GM12878 (cell line): ENCODE measurements at regions not wholly inside any gene's neighbourhood (a gene's known extent, or its start where the extent isn't known, plus 50 kb on each side); places are given as distances from the start of the nearest gene placed in this dataset.

Source experiments
- ATAC-seq: fragments of 200-7000 bp; cut with Tn5 transposase; 3 replicates; pipeline ENCODE4 v1.9.1; 2020; ENCODE audit warnings: mild to moderate bottlenecking, moderate library complexity
- BruUV-seq: library from RNA; stranded (reverse); fragments of 400-500 nt; replicated peaks from 2 replicates; lab custom pipeline; 2021; lab: Mats Ljungman, UMichigan
- CTCF ChIA-PET: fragments of 300-600 bp; sonication (Branson Sonifier 250); formaldehyde crosslinking; extraction: SDS; loops from one replicate; lab custom pipeline; 2021; ENCODE audit warnings: inconsistent platforms; lab: Yijun Ruan, JAX
- POLR2A ChIA-PET: fragments of 350-600 bp; formaldehyde crosslinking; extraction: SDS; loops from one replicate; lab custom pipeline; 2021; ENCODE audit warnings: inconsistent platforms; lab: Charles Lee
- RAD21 ChIA-PET: fragments of 300-600 bp; sonication (Branson Sonifier 250); formaldehyde crosslinking; loops from one replicate; lab custom pipeline; 2023; ENCODE audit warnings: antibody characterized with exemption; ENCODE audit not compliant: unreplicated experiment; lab: Charles Lee
- SMC1A ChIA-PET: fragments of 300-600 bp; sonication (Branson Sonifier 250); formaldehyde crosslinking; loops from one replicate; lab custom pipeline; 2023; ENCODE audit not compliant: unreplicated experiment, uncharacterized antibody; lab: Charles Lee
- DNase-seq: peaks from one replicate; pipeline ENCODE4 v3.0.0-alpha.2; 2011; ENCODE audit warnings: low read depth, low spot score
- FAIRE-seq: peaks from 3 replicates; lab custom pipeline; 2011; peaks lifted over from hg19 to GRCh38; lab: Jason Lieb, UNC
- H2AFZ ChIP-seq: 2 replicates; pipeline ENCODE4 v1.6.0; 2011; ENCODE audit warnings: low read depth, low read length, control low read depth; ENCODE audit not compliant: control insufficient read depth
- H3K27ac ChIP-seq: 2 replicates; pipeline ENCODE4 v1.5.1; 2011; ENCODE audit warnings: control low read depth; ENCODE audit not compliant: control insufficient read depth, insufficient read depth
- H3K27me3 ChIP-seq, 2 experiments: replicated peaks in 1 of 2; 2 replicates each; pipeline versions ENCODE4 v1.6.0 to v1.6.1; 2011; ENCODE audit warnings: low read length in 1 of 2; ENCODE audit not compliant: control insufficient read depth in 2 of 2, insufficient read depth in 2 of 2
- H3K36me3 ChIP-seq, 2 experiments: 2 replicates each; pipeline ENCODE4 v1.5.1; 2011; ENCODE audit warnings: low read length in 1 of 2; ENCODE audit not compliant: control insufficient read depth in 2 of 2, insufficient read depth in 2 of 2
- H3K4me1 ChIP-seq: 2 replicates; pipeline ENCODE4 v1.6.1; 2011; ENCODE audit warnings: mild to moderate bottlenecking, low read length, moderate library complexity, mixed read lengths; ENCODE audit not compliant: control insufficient read depth, insufficient read depth
- H3K4me2 ChIP-seq: 2 replicates; pipeline ENCODE4 v1.6.0; 2011; ENCODE audit warnings: control low read depth; ENCODE audit not compliant: control insufficient read depth, insufficient read depth
- H3K4me3 ChIP-seq: fragments of 200-600 bp; sonication (generic); 2 replicates; pipeline ENCODE4 v1.5.1; 2016
- H3K79me2 ChIP-seq: 2 replicates; pipeline ENCODE4 v1.6.0; 2011; ENCODE audit warnings: low read length; ENCODE audit not compliant: control insufficient read depth, insufficient read depth
- H3K9ac ChIP-seq: 2 replicates; pipeline ENCODE4 v1.8.0; 2011; ENCODE audit warnings: low read length, control low read depth, mixed read lengths; ENCODE audit not compliant: control insufficient read depth, insufficient read depth
- H3K9me3 ChIP-seq: replicated peaks from 3 replicates; pipeline ENCODE4 v1.5.1; 2011; ENCODE audit warnings: mild to moderate bottlenecking, low read length; ENCODE audit not compliant: control insufficient read depth, insufficient read depth
- H4K20me1 ChIP-seq: 2 replicates; pipeline ENCODE4 v1.6.0; 2011; ENCODE audit not compliant: control insufficient read depth, insufficient read depth
- ASH2L ChIP-seq: fragments of 300-600, 200-600 bp; sonication (generic); IDR thresholded peaks from 2 replicates; pipeline ENCODE4 v1.6.1; 2017; ENCODE audit warnings: low read depth, mild to moderate bottlenecking, borderline replicate concordance
- BACH1 ChIP-seq: fragments of 450-650 bp; IDR thresholded peaks from 2 replicates; pipeline ENCODE4 v1.6.1; 2017; ENCODE audit warnings: mild to moderate bottlenecking, borderline replicate concordance
- BCL11A ChIP-seq: IDR thresholded peaks from 2 replicates; pipeline ENCODE4 v1.6.1; 2011; ENCODE audit warnings: low read depth, low read length
- BRCA1 ChIP-seq: IDR thresholded peaks from 2 replicates; pipeline ENCODE4 v1.6.1; 2011; ENCODE audit warnings: low read depth, low read length, improper control_type of control experiment
- JUNB ChIP-seq: IDR thresholded peaks from 2 replicates; pipeline ENCODE4 v1.6.1; 2016; ENCODE audit warnings: antibody characterized with exemption, mild to moderate bottlenecking
- MEF2B ChIP-seq: fragments of 450-650 bp; IDR thresholded peaks from 2 replicates; pipeline ENCODE4 v1.6.1; 2018; ENCODE audit warnings: mild to moderate bottlenecking, moderate library complexity; ENCODE audit not compliant: partially characterized antibody, poor library complexity, severe bottlenecking
- PAX5 ChIP-seq: IDR thresholded peaks from 2 replicates; pipeline ENCODE4 v1.6.1; 2011; ENCODE audit warnings: low read depth, low read length, borderline replicate concordance
- RCOR1 ChIP-seq: conservative IDR thresholded peaks from 2 replicates; pipeline ENCODE4 v1.6.1; 2012; ENCODE audit warnings: low read depth, low read length, improper control_type of control experiment
- SMAD1 ChIP-seq: fragments of 450-650 bp; IDR thresholded peaks from 2 replicates; pipeline ENCODE4 v1.6.1; 2018; ENCODE audit warnings: mild to moderate bottlenecking, low read depth; ENCODE audit not compliant: partially characterized antibody
- SMAD5 ChIP-seq: IDR thresholded peaks from 2 replicates; pipeline ENCODE4 v1.6.1; 2016; ENCODE audit warnings: antibody characterized with exemption, low read depth
- SMC3 ChIP-seq: IDR thresholded peaks from 2 replicates; pipeline ENCODE4 v1.6.1; 2011; ENCODE audit warnings: low read length, improper control_type of control experiment, borderline replicate concordance
- YBX1 ChIP-seq: fragments of 450-650 bp; IDR thresholded peaks from 2 replicates; pipeline ENCODE4 v1.6.1; 2016; ENCODE audit warnings: antibody characterized with exemption
- WGBS: methylation state at CpG from one replicate; pipeline ENCODE4 v1.1.6; 2016; ENCODE audit warnings: low lambda C conversion rate; ENCODE audit not compliant: insufficient replicate concordance, insufficient coverage; ENCODE audit errors: missing lambda C conversion rate; 5-methylcytosine and 5-hydroxymethylcytosine counted together
- in situ Hi-C: fragments of 300-500 bp; cut with MboI; formaldehyde crosslinking; loops from 9 replicates; pipeline ENCODE4 v1.14.3; 2018; ENCODE audit warnings: mixed read lengths
- intact Hi-C: fragments of 100-400 bp; cut with micrococcal nuclease; formaldehyde crosslinking; loops from one replicate; pipeline ENCODE4 v1.14.2; 2022; ENCODE audit not compliant: unreplicated experiment
- TF ChIP-seq, protein P1 (sequence below): fragments of 450-650 bp; IDR thresholded peaks from 2 replicates; pipeline ENCODE4 v1.6.1; 2016; ENCODE audit warnings: mild to moderate bottlenecking
- TF ChIP-seq, protein P2 (sequence below): IDR thresholded peaks from 2 replicates; pipeline ENCODE4 v1.6.1; 2011; ENCODE audit warnings: low read depth, mild to moderate bottlenecking, low read length, moderate library complexity, borderline replicate concordance; ENCODE audit errors: extremely low read depth
- TF ChIP-seq, protein P3 (sequence below): fragments of 450-650 bp; formaldehyde crosslinking; IDR thresholded peaks from 2 replicates; pipeline ENCODE4 v1.4.0; 2022; ENCODE audit warnings: mild to moderate bottlenecking, moderate library complexity
- TF ChIP-seq, protein P4 (sequence below): fragments of 450-650 bp; IDR thresholded peaks from 2 replicates; pipeline ENCODE4 v1.6.1; 2017; ENCODE audit warnings: mild to moderate bottlenecking, moderate library complexity

DNA sequence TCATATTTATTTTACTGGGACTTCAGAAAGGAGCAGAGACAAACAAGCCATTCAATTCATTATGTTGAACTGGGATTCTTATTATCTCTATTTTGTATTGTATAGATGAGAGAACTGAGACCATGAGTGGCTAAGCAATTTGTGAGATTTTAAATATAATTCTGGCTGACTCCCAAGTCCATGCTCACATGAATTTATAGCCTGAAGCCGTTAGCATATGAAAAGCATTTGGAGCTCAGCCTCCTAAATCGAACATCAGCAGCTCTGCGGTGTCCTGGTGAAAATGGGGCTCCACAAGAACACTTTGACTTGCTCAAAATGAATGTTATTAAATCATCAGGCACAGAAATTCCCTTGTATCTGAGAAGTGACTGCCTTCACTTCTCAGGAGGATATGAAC is 96.8 kb upstream of the DPT start (continued):
- no peak for TF ChIP-seq MEF2B
- TF ChIP-seq SMC3 = no peak
- no peak for TF ChIP-seq BCL11A
- TF ChIP-seq YBX1 = no peak
- no peak for TF ChIP-seq BRCA1
- TF ChIP-seq, all 136 proteins: peak for 0

DNA sequence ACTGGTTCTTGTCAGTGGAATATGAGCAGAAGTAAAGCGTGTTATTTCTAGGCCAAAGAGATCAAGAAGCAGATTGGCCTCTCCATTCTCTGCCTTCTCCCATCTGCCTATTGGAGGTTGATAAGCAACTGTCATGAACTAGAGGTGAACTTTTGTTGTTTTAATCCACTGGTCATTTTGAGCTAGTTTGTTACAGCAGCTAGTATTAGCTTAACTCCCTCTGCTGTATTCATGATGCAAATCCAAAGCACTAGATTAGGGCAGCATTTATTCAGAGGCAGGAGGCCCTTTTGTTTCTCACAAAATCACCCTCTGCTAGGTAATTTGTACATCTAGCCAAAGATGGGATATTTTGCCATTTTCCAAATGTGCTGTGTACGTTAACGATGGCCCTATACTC is 97.3 kb upstream of the DPT start:
- no peak for ATAC-seq
- ChIA-PET CTCF (interaction anchor here (0.6 to 1.3 kb wide), 3 partner anchors 19 to 281 kb away, joined by 3 to 4 read pairs (median 4); no protein-coding TSS in a partner anchor), SMC1A (interaction anchor here (0.8 to 1.2 kb wide), 3 partner anchors 75 to 269 kb away, joined by 3 to 4 read pairs (median 3); no protein-coding TSS in a partner anchor), POLR2A (no interaction called here), RAD21 (no interaction called here)
- Histone ChIP-seq H2AFZ (no peak overlapping the region), H3K36me3 (no peaks in the 10 kb centered on the region), H3K9ac (no peak overlapping the region), H3K9me3 (no peaks in the 10 kb centered on the region), H3K4me3 (no peak overlapping the region), H3K79me2 (no peaks in the 10 kb centered on the region), H3K27ac (no peak overlapping the region), H3K27me3 (no peaks in the 10 kb centered on the region), H3K4me2 (no peak overlapping the region), H3K4me1 (no peaks in the 10 kb centered on the region), H4K20me1 (no peaks in the 10 kb centered on the region)
- intact Hi-C loops (no loop called here), in situ Hi-C loops (no loop called here)
- no peak for FAIRE-seq
- WGBS = 92% methylated on average over 3 of the region's 3 CpGs
- BruUV-seq = no TSS peak
- DNase-seq = no peak
- TF ChIP-seq, protein P1, sequence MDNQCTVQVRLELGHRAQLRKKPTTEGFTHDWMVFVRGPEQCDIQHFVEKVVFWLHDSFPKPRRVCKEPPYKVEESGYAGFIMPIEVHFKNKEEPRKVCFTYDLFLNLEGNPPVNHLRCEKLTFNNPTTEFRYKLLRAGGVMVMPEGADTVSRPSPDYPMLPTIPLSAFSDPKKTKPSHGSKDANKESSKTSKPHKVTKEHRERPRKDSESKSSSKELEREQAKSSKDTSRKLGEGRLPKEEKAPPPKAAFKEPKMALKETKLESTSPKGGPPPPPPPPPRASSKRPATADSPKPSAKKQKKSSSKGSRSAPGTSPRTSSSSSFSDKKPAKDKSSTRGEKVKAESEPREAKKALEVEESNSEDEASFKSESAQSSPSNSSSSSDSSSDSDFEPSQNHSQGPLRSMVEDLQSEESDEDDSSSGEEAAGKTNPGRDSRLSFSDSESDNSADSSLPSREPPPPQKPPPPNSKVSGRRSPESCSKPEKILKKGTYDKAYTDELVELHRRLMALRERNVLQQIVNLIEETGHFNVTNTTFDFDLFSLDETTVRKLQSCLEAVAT = no peak
- no peak for TF ChIP-seq ASH2L
- TF ChIP-seq, protein P2, sequence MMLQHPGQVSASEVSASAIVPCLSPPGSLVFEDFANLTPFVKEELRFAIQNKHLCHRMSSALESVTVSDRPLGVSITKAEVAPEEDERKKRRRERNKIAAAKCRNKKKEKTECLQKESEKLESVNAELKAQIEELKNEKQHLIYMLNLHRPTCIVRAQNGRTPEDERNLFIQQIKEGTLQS = no peak
- TF ChIP-seq SMAD5 = no peak
- TF ChIP-seq, protein P3, sequence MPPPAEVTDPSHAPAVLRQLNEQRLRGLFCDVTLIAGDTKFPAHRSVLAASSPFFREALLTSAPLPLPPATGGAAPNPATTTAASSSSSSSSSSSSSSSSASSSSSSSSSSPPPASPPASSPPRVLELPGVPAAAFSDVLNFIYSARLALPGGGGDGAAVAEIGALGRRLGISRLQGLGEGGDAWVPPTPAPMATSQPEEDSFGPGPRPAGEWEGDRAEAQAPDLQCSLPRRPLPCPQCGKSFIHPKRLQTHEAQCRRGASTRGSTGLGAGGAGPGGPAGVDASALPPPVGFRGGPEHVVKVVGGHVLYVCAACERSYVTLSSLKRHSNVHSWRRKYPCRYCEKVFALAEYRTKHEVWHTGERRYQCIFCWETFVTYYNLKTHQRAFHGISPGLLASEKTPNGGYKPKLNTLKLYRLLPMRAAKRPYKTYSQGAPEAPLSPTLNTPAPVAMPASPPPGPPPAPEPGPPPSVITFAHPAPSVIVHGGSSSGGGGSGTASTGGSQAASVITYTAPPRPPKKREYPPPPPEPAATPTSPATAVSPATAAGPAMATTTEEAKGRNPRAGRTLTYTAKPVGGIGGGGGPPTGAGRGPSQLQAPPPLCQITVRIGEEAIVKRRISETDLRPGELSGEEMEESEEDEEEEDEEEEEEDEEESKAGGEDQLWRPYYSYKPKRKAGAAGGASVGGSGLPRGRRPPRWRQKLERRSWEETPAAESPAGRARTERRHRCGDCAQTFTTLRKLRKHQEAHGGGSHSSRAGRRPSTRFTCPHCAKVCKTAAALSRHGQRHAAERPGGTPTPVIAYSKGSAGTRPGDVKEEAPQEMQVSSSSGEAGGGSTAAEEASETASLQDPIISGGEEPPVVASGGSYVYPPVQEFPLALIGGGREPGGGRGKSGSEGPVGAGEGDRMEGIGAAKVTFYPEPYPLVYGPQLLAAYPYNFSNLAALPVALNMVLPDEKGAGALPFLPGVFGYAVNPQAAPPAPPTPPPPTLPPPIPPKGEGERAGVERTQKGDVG (CRISPR knock-in tag) = no peak
- no peak for TF ChIP-seq SMAD1
- TF ChIP-seq JUNB = no peak
- TF ChIP-seq, protein P4, sequence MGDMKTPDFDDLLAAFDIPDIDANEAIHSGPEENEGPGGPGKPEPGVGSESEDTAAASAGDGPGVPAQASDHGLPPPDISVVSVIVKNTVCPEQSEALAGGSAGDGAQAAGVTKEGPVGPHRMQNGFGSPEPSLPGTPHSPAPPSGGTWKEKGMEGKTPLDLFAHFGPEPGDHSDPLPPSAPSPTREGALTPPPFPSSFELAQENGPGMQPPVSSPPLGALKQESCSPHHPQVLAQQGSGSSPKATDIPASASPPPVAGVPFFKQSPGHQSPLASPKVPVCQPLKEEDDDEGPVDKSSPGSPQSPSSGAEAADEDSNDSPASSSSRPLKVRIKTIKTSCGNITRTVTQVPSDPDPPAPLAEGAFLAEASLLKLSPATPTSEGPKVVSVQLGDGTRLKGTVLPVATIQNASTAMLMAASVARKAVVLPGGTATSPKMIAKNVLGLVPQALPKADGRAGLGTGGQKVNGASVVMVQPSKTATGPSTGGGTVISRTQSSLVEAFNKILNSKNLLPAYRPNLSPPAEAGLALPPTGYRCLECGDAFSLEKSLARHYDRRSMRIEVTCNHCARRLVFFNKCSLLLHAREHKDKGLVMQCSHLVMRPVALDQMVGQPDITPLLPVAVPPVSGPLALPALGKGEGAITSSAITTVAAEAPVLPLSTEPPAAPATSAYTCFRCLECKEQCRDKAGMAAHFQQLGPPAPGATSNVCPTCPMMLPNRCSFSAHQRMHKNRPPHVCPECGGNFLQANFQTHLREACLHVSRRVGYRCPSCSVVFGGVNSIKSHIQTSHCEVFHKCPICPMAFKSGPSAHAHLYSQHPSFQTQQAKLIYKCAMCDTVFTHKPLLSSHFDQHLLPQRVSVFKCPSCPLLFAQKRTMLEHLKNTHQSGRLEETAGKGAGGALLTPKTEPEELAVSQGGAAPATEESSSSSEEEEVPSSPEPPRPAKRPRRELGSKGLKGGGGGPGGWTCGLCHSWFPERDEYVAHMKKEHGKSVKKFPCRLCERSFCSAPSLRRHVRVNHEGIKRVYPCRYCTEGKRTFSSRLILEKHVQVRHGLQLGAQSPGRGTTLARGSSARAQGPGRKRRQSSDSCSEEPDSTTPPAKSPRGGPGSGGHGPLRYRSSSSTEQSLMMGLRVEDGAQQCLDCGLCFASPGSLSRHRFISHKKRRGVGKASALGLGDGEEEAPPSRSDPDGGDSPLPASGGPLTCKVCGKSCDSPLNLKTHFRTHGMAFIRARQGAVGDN = no peak
- TF ChIP-seq PAX5 = no peak
- TF ChIP-seq RCOR1 = no peak
- no peak for TF ChIP-seq BACH1
